ENCODE measurements at regions not wholly inside any gene's neighbourhood (a gene's known extent, or its start where the extent isn't known, plus 50 kb on each side); places are given as distances from the start of the nearest gene placed in this dataset.

DNA sequence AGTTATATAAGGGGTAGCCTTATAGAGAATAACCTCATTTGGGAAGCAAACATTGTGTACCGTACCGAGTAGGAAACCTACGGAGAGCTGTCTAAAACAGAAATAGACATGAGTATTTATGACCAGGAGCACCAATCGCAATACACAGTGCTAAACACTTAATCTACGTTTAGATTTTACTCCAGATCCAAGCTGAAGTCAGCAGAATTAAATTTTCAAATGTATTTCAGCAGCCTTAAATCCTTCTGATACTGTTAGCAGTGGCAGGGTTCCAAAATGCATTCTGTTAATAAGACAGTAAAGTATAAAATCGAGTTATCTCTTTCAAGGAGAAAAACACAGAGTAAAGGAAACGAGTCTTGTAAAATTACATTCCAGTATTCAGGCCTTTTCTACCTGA lies 118.1 kb upstream of the ZNF521 start:
- DNase-seq: no peak

DNA sequence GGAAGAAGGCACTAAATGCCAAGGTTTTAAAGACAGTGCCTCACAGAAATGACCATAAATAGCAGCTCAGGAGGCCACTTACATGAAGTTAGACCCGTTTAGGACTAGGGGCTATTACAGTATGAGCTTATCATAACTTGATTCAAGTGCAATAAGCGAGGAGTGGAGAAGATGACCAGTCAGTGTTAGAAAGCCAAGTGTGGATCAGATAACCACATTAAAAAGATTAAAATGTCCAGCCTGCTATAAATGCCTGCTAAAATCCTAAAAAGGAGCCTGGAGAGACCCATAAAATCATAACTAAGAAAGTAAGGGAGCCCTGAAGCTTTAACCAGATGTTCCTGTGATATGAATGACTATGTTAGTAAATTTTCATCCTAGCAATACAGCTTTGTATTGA lies 117.5 kb upstream of the ZNF521 start:
- DNase-seq: no peak

DNA sequence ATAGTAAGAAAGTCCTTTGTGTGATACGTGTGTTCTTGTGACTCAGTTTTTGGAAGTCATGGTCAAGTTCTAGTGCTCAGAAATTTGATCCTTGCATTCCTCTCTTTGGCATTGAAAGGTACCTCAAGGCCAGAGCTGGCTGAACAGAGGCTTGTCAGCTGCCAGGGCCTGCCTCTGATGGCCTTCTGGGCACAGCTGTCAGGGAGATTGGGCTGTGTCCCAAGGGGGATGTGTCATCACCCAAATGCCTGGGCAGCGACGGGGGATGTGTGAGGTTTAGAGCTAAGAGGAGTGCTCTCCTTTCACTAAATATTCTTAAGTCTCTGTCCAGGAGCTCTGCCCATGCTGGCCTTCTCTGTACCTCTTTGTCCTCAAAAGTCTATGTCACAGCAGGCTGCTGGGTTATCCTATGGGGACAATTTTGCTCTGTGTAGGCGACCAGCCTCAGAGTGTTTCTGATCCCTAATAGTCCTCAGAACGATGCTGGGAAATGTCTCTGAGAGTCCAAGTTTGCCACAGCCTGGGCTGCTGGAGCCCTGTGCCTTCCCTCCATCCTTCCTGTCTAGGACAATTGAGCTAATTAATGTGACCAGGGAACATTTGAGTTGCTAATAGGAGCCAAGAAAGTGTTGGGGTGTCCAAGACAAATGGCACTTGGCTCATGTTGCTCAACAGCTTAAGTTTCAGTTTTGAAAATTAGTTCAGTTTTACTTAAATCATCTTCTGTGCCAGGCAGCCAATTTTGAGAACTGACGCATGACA lies 115.4 kb upstream of the ZNF521 start:
- DNase-seq: no peak

DNA sequence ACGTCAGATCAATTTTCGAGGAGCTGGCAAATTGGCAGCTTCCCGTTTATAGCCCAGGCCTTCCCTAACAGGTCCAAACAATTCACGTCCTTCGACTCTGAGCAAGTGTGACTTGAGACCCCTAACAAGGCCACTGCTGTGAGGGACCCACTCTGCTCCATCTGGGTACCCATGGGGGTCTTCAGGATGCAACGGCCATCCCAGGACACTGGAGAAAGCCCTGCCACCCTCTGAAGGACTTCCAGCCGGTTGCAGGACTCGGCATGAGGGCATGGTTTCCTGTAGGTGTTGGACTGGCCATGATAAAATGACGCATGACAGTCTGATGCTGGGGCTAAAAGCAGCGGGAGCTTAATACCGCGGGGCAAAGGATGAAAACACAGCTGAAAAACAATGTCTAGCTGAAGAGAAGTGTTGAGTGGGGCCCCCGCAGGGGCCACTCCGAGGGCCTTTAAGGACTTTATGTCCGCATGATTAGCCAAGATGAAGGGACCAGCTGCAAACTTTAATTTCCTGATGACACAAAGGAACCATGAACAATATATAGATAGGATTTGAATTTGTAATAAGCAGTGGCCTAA lies 113.3 kb upstream of the ZNF521 start:
- no peak for DNase-seq

DNA sequence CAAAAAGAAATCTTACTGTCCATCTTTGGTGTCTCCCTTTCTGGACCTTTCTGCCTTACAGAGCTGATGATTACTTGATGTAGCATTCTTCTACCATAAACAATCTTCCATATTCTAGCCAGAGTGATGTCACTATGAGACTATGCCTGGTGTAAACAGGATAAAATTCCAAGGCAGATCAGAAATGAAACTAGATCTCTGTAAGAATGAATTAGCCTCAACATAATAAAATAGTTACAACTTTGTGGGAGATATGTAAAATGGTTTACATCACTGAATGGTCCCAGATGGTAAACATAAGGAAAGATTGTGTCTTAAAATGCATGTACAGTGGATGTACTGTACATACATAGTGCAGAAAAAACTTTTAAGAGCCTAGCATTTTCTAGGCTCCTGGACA lies 112.3 kb upstream of the ZNF521 start:
- DNase-seq: no peak

DNA sequence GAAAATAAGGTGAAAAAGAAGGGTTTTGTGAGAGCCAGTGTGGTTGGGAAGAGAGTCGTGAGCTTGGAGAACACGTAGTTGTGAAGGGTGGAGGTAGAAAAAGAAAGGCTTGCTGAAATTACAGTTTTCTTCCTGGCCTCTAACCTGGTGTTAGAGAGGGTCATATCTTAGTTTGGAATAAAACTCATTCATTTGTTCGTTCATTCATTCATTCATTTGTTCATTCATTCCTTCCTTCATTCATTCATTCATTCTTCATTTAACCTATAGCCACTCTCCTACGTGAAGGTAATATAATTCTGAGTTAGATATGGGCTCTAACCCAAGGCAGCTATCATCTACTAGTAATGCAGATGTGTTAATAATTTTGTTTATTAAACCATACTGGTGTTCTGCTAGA lies 111.8 kb upstream of the ZNF521 start:
- DNase-seq: no peak

DNA sequence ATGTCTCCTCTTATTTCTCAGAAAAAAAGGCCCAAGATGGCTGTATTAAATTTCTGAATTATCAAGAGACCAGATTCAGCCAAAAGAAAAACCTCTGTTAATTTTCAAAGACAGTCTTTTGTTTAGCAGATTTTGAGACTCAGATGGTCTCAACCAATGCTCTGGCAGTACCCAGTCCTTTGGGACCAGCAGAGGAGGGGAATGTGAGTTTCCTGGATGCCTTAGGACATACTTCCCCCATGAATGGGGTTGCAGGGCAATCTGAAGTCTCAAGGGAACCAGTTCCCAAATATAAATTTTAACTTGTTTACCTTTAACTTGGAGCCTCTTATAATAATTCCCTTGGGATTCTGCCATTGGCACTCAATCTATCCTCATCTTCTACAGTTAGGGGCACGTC lies 107.8 kb upstream of the ZNF521 start:
- DNase-seq: no peak

DNA sequence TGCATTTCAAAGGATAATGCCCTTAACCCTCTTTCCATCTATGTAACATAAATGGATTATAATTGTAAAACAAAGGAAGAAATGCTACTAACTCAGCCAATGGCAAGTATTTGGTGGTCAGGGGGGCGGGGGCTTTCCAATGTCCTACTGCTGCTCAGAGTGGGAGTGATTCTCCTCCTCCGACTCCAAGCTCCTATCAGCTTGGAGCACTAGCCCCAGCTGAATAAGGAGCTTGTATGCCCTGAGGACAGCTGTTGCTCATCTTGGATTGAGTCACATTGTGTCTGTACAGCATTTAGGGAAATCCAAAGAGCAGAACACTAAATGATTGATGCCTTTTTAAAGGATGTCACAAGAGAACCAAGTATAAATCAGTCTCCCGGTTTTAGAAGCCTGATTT lies 105.6 kb upstream of the ZNF521 start:
- no peak for DNase-seq

DNA sequence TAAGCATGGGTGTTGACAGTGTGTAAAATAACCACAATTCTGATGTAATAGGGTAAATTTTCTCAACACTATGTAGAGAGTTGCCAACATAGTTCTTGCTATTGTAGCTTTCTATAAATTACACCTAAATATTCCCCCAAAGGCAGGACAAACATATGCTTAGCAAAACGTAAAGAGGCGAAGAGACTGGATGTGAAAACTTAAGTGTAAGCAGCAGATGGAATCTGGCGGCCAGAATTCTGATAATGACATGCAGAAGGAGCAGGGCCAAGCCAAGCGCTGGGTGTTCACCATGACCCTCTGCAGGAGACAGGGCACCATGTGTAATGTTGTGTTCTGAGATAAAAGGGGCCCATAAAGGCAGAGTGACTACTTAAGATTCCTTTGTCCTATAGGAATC lies 105.2 kb upstream of the ZNF521 start:
- no peak for DNase-seq

DNA sequence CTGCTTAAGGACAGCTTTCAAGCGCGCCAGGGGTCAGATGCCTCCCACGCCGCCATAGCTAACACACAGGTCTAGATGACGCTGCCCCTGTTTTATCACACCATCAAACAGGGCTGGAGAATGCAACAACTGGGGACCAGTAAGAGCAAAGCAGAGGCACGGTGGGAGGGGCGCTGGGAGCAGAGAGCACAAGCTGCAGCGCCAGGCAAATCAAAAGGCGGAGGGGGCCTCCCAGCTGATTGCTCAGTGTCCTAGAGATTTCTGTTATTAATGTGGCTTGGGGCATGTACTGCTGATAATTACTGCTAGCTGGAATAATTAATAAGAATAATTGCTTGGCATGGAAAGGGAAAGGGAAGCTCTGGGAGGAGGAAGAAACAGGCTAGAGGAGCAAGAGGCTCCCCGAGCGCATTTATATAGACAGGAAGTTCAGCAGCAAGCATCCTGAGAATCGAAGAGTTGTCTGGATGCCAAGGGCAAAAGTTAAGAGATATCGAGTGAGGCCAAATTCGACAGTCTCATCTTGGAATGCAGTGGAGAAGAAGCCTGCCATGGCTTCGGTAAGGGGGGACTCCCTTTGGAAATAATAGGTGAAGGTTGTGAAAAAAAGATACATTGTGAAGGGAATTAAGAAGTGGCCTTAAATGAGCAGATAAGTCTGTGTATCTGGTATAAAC lies 104.5 kb upstream of the ZNF521 start:
- DNase-seq: no peak

DNA sequence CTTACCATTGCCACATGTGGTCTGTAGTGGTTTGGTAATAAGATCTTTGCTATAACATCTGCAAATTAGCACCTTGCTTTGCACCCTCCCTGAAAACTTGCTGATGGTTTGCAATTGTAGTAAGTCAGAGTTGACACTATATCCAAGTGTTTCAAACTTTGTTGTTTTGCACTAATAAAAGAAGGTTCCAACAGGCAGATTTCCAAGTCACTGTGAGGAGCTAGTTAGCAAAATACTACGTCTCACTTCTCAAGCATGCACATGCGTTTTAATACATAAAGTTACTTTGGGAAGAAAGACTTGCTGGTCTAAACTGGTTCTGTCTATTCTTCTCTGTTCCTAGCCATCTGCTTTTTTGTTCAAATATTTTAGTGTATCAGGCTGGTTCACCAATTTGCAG lies 103.7 kb upstream of the ZNF521 start:
- DNase-seq: no peak

DNA sequence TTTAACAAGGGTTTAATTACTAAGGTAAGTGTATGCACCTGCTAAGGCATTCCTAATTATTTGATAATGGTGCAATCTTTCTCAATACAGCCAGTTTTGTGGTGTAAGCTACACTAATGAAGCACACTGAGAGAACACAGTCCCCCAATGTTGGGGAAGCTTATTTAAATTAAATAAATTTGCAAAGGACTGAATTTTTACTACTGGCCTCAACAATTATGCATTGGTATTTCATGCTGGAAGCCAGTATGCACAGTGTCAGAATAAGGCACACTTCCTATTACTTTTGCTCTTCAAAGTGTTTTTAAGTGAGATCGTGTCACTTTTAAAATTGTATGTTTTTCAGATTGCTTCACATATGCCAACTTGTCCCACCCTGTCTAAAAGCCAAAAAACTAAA lies 103.2 kb upstream of the ZNF521 start:
- no peak for DNase-seq

DNA sequence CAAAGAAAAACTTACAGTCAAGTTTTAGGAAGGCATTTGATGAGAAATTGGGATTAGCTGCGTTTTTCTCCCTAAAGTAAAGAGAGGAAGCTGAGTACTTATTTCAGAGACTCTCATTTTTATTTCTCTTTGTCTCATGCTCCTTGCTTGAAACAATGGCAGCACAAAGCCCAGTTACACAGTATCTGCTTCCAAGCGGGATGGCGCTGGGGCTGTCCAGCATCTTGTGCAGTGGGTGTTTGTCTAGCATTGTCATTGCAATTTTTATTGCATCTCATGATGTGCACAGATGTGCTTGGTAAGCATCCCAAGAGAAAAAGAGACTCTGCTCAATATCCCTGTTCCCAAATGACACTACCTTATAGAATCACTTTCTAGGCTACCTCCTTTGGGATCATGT lies 102.8 kb upstream of the ZNF521 start:
- DNase-seq: no peak

DNA sequence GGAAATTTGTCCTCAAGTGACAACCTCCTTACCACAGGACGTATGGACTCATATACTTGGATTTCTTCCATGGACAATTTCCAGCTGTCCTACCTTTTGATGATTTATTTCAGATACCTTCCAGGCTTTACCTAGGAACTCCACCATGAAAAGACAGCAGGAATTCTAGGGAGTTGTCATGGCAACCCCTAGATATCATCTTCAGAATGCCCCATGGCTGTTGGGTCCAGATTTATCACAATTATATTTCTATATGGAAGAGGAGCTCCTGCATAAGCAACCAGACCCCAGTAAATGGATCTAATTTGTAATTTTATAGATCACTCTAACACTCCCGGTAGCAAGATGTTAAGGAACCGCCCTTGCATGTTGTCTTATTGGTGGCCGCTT lies 102.3 kb upstream of the ZNF521 start:
- no peak for DNase-seq

DNA sequence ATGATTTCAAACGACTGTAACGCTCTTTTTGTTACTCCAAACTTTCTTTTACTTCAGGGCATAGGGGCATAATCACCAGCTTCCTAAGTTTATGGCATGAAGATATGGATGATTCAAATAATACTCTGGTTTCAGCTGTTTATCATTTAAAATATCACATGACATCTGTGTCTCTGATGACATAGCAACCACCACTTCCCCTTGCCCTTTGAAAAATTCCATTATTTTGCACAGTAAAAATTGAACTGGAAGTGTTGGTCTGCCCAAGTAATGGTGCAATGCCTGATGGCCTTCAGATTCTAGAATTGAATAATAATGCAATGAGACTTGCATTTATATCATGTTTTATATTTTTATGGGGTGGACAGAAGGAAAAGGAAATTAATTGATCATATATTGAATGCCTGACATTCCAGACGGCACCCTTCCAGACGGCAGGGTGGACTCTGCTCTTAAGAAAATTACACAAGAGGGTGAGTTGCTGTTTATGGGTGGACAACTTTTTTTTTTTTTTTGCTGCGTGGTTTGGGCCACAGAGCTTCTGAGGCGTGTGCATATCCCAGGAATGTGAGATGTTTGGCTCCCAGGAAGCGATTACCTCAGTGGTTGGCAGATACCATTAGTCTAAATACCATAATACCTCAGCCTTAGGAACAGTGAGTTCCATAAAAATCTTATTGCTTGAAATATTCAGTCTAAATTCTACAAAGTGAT lies 101.7 kb upstream of the ZNF521 start:
- DNase-seq: no peak

DNA sequence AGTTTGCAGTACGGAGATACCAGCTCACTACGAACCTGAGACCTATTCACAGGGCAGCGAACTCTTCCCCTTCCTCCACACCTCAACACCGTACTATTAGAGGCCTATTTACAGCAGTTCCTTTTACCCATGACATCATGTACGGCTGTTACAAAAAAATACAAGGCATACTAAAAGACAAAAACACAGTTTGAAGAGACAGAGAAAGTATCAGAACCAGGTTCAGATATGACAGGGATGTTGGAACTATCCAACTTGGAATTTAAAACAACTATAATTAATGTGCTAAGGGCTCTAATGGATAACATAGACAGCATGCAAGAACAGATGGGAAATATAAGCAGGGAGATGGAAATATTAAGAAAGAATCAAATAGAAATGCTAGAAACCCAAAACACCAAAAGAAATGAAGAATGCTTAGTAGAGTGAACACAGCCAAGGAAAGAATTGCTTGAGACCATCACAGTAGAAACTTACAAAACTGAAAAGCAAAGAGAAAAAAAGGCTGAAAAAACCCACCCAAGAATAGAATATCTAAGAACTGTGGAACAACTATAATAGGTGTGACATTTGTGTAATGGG lies 99.2 kb upstream of the ZNF521 start:
- DNase-seq: no peak

DNA sequence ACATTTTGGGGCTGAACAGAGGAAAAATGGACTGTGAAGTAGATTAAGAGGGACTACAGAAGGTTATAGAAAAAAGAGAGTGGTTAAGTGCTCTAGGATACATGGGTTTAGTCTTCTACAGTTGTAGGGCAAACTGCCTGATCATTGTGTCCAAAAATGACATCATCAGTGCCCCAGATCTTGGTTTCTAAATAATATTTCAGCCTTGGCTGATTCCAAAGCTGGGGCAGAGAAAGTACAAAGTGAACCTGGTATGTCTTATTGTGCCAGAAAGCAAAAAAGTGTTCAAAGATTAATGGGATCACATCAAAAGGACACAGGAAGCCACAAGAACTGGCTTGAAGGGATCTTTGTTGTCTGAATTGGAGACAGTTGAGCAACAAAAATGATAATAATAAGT lies 97.1 kb upstream of the ZNF521 start:
- no peak for DNase-seq

DNA sequence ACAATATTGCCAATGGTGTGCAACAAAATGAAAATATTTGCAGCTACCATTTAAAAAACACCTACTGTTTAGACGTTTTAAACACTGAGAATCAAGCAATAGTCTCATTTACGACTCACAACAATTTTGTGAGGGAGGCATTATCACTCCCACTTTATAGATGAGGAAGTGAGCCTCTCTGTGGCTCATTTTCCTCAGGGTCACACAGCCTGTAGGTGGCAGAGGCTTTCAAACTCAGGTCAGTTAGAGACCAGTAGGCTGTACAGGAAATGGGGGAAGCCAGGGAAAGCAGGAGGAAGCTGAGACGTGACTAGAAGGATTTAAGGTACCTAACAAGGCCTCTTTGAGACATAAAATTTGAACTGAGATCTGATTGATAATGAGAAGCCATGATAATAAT lies 95.0 kb upstream of the ZNF521 start:
- DNase-seq: no peak

DNA sequence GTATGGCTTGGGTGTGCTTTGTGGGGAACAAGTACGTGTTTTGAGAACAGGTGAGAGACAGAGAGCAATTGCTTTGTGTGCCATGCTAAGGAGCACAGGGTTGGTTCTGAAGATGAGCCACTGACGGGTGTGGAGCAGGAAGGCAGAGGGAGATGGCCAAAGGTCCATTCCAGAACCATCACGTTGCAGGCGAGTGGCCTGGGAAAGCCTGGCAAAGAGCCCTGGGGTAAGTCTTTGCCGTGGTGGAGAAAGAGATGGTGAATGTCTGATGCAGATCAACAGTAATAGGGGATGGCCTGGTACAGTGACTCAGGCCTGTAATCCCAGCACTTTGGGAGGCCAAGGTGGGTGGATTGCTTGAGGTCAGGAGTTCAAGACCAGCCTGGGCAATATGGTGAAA lies 93.5 kb upstream of the ZNF521 start:
- DNase-seq: no peak

DNA sequence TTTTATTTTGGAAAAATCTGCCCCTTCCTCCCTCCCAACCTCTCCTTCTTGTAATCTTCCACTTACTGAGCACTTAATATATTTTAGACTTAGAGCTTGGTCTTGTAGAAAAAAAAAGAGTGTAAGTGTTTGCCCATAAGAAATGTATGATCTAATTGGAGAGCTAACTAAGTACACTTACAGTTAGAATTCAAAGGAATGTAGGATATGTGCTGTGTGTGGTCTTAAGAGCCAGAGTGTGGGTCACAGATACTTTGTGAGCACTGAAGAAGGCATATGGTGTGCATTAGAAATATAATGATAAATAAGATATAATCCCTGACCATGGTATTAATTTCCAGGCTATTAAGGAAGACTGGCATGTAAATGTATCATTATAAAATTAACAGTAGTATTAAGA lies 91.8 kb upstream of the ZNF521 start:
- no peak for DNase-seq

DNA sequence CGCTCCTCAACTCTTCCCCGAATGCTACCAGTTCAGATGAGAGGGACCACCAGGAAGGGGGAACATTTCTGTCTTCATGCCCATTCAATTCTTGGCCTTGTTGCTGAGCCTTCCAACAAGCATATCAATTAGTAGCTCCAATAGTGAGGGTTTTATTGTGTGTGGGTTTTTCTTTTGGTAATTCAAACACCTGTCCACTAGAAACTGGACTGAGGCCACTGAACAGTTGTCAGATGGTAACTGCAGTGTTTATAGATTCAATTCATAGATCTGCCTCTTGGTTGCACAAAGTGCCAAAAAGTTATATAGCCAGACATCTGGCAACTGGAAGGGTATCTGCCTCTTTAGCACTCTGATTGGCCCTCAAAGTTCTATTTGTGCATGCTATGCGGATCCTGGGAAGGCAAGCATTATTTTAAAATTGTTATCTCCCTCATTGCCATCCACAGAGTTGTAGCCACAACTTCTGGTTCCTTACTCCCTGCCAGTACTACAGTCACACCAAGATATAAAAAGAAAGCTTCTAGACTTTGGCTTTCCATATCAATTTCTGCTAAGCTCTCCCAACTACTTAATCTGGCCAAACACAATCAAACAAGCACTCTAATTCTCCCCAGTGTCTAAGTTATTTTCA lies 83.3 kb upstream of the ZNF521 start:
- no peak for DNase-seq

DNA sequence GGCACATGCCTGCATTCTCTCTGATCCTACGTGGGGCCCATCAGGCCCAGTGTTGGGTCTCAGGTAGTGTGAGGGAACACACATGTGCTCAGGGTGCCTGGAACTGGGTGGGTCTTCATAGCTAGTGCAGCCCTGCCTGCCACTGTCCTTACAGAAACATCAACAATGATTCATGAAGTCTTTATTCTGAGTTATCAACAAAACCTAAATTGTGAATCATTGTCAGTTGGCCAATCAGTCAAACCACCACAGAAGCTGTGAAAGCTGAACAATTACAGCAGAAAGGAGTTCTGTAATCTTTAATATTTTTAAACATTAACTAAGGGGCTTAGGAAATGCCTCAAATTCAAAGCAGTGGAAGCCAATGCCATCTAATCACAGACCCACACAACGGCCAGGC lies 82.8 kb upstream of the ZNF521 start:
- no peak for DNase-seq

DNA sequence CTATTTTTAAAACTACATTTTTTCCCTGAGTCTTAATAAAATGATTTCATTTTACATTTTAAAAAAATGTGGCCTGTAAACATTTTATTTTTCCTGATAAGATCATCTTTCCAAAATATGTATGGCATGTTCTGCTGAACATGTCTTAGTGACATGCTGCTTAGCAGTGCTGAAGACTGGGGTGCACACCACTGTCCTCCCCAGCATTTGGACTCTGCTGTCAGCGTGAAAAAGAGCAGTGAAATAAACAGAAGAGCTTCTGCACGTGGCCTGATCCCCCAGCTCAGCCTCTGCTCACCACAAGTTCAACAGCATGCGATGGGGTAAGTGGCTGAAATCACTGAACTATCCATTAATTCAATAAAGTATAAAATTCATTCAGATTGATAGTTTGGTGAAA lies 81.6 kb upstream of the ZNF521 start:
- no peak for DNase-seq
